Hindlimb muscle (tissue), 1 donor: ENCODE measurements at regions not wholly inside any gene's neighbourhood (a gene's known extent, or its start where the extent isn't known, plus 50 kb on each side); places are given as distances from the start of the nearest gene placed in this dataset.

Experiments
- DNase-seq: peaks from one replicate; pipeline ENCODE4 v3.0.0-alpha.2; 2013

DNA sequence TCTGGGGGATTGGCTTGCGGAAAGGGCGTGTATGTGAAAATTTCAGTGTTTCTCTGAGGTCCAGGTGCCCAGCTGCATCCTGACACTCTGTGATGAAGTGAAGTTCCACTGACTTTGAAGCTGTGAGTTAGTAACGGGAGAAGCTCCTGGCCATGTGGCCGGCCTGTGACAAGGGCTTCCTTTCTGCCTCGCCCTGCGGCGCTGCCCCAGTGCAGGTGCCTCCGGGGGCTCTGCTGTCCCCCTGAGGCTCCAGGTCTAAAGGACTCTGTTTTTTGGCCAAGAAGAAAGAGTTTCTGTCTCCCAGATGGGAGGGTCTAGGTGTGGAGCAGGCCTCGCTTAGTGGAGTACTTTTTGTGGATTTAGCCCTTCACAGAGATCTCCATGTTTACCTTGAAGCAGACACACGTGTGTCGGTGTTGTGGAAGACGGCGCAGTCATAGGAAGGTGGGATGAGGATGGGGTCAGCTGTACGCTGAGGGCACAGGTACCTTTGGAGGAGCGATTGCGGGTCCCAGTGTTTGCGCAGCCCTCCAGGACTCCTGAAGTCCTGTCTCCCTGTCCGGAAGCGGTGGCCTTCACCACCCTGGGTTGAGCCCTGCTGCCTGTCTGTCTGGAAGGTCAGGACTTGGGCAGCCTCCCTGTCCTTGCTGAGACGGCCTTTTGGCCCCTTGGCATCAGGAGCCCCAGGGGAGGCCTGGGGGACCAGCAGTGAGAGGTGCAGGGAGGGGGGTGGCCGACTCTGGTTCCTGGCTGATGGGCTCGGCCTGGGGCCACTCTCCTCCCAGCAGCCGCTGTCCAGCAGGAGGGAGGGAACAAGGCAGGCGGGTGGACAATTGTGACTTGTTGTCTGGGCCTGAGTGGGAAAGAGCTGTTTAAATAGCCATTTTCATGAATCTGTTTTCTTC lies 1249.3 kb downstream of the BRD1 start:
- DNase-seq = no peak

DNA sequence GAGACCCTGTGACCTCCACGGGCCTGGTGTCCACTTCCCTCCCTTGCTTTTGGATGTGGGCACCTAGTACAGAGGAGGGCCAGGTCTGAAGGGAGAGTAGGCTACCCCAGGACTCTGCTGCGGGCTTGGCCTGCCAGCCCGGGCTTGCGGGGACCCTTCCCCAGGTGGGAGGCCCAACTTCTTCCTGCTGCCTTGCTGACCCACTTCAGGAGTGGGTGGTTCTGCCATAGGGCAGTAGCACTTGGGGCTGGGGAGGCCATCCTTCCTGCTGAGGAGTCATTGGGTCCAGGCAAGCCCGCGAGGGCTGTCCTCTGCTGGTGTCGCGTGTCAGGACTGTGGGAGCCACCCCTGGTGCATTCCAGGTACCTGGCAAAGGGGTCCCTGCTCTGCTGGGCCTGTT lies 1250.0 kb downstream of the BRD1 start:
- DNase-seq = no peak

DNA sequence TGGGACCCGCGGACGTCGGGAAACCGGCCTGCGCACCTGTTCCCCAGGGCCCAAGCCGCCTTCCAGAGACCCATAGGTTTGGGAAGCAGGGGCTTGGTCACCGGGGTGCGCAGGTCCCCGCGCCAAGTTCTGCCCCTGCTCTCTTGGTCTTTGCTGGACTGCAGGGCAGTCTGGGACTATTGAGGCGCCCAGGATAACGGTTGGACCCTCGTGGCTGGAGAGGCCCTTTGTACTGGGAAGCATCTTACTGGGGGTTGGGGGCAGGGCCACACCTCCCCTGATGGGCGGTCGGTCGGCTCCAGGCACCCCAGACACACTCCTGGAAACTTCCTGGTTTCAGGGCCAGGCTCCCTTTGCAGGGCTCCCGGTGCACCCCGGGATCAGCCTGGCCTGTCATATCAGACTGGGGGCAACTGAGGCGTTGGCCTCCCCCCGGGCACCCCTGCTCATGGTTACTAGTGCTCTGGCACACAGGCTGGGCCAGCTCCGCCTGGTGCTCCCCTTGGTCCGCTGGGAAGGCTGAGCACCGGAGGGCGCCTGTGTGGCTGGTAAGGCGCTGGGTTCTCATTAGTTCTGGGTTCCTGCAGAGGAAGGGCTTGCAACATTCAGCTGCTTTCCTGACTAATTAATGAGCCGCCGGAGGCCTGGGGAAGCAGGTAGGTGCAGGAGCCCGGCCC lies 1250.5 kb downstream of the BRD1 start:
- no peak for DNase-seq

DNA sequence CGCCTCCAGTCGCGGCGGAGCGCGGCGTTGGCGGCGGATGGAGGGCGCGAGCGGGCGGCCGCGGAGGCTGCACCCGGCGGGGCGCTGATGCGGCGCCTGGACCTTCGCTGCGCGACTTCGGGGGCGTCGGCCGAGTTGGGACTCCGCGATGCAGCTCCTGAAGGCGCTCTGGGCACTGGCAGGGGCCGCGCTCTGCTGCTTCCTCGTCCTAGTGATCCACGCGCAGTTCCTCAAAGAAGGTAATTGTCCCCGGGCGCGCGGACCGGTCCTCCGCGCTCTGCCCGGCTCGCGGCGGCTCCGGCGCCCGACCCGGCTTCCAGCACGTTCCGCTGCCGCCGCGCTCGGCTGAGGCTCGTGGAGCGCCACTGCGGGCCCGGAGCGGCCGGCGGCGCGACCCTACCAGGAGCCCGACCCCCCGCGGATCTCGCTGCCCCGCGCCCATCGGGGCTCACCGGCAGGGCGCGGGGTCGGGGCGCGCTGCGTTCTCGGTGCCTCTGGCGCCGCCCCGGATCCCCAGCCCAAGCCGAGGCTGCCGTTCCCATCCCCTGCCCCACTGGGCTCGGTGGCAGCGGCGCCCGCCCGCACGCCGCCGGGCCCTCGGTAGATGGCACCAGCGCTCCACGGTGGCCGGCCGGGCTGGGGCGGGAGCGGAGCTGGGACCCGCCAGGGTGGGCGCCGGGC lies 1251.2 kb downstream of the BRD1 start:
- no peak for DNase-seq

DNA sequence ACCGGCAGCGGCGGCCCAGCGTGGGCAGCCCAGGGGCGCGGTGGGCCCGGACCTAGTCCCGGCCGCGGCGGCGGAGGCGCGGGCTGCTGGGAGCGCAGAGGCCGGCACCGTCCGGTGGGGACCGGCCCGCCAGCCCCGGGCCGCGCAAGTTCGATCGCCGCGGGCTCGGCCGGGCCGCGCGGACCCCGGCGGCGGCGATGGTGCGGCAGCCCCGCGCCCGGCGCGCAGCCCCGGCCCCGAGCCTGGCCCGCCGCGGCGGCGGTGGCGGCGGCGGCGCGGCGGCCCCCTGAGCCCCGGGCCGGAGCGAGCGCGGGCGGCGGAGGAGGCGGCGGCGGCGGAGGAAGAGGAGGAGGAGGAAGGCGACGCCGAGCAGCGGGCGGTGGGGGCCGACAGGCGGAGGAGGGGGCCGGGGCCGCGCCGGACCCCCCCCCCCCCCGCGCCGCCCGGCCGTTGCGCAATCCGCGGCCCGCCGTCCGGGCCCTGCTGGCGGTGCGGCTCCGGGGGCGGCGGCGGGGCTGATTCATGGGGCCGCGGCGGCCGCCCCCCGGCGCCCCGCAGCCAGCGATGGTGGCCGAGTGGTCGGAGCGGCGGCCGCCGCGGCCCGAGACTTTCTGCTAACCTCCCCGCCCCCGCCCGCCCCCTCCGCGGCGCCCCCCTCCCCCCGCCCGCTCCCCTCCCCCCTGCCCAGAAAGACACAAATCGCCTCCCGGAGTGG lies 1251.9 kb downstream of the BRD1 start:
- no peak for DNase-seq

DNA sequence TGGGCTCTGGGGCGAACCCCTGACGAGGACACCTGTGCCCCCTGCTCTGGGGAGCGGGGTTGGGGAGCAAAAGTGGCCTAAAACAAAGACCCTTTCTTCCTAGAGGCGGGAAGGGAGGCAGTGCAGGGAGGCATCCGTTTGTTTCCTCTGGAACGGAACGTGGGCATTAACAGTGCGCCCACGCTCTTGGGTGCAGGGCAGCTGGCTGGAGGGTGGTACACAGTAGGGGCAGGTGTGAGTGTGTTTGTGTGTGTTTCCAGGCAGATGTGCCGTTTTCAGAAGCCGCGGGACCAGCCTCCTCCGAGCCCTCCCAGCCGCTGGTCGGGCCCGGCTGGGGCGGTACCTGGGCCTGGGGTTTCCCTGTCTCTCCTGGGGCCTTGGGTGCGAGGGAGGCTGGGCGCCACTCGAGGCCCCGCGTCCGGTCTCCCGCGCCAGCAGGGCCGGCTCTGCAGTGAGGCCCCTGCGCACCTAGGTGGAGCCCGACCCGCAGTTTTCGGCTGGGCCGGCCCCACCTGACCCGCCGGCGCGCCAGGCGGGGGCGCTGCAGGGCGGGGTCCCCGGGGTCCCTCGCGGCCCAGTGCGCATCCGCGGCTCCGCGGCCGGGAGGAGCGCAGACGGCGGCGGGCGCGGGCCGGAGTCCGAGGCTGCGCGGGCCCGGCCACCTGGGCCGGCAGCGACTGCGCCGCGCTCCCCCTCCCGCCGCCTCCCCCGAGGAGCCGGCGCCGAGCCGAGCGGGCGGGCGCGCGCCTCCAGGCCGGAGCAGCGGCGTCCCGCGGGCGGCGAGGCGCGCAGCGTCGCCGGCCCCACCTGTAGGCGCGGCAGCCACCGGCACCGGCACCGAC lies 1252.7 kb downstream of the BRD1 start:
- DNase-seq = peak; percentile 70

DNA sequence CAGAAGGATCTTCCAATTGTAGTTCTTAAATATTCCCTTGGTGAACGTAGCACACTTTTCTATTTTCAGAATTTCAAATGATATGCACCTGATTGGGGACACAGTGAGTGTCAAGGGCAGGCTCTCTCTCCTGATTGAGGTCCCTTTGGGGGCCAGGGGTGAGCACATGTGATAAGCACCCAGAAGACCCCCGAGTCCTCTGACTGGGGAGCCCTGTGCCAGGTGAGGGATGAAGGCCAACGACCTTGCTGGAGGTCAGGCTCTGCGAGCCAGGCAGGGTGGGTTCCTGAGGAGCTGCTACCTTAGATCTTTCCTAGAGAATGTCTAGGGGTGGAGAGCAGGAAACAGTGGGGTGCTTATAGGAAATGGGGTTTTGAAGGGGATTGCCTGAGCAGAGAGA lies 1253.9 kb downstream of the BRD1 start:
- DNase-seq = no peak

DNA sequence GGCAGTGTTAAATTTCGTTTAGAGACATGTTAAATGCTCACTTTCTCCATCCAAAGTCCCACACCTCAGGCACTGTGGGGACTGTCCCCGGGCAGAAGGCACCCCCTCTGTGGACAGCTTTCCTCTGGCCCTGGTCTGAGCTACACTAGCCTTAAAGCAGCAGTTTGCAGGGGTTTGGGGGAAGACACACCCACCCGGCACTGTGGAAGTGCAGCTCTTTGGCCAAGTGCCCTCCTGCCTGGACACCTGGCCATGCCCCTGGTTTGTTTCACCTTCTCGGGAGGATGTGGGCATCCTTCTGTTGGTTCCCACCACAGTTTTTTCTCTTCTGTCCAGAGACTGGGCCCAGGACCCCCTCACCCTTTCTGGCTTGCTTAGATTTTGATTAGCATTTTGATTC lies 1254.7 kb downstream of the BRD1 start:
- DNase-seq = no peak

DNA sequence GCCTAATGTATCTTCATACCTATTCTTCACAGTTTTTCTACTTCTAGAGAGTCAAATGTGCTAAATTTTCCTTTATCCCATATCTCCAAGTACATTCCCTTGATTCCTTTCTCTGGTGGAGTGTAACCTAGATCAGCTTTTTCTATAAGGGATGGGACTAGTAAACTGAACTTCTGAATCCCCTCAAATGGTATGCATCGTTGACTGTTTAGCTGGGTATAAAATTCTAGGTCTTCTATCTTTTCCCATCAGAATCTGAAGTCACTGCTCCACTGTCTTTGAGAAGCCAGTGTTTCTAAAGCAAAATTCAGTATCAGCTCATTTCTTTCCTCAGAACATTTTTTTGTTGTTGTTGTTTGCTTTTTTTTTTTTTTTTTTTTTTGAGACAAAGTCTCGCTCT lies 1256.8 kb downstream of the BRD1 start:
- no peak for DNase-seq

DNA sequence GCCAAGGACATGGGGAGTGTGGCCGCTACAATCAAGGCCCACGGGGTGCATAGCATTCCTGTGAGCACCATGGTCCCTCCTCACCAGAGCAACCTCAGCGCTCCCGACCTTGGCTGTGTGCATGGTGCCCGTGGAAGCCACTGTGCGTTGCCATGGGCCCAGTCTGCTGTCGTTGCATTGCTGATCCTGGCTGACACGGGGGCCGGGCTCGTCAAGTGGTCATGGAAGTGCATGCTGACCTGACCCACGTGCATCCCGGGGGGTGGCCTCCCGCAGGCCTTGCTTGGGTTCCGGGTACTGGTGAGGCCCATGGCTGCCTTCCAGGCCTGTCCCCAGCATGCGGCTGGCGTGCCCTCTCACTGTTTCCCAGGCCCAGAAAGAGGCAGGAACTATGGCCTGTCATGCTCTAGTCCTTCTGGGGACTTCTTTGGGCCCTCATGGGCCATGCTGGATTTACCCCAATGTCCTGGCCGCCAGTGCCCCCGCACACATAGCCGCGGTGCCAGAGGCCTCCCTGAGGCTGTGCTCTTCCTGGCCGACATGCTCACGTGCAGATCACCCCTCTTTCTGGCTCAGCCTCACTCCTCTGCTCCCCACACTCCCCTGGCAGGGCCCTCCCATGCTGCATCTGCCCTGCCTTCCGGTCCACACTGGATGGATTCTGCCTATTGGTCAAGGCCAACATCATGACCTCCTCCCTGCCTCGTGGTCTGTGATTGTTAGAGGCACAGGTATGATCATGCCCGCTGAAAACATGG lies 1258.0 kb downstream of the BRD1 start:
- DNase-seq = no peak

DNA sequence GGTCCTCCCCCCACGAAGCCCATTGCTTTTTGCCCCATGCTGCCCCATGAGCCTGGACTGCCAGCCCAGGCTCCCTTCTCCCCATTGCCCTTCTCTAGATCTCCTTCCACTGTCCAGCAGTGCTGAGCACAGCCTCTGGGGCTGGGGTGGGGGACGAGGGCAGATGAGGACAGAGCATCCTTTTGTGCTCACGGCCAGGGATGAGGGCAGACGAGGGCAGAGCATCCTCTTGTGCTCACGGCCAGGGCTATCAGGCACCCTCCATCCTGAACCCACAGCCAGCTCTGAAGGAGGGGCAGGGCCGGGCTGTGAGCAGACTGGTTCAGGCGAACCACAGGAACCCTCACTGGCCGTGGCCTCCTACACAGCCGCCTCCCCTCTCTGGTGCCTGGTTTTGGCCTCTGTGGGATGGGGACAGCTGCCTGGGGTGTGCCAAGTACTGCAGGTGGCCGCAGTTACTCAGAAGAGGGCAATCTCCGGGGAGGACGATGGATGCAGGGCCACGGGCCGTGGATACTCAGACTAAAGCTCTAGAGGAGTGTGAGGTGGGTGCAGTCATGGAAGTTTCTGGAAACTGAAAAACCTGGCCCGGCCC lies 1258.8 kb downstream of the BRD1 start:
- no peak for DNase-seq

DNA sequence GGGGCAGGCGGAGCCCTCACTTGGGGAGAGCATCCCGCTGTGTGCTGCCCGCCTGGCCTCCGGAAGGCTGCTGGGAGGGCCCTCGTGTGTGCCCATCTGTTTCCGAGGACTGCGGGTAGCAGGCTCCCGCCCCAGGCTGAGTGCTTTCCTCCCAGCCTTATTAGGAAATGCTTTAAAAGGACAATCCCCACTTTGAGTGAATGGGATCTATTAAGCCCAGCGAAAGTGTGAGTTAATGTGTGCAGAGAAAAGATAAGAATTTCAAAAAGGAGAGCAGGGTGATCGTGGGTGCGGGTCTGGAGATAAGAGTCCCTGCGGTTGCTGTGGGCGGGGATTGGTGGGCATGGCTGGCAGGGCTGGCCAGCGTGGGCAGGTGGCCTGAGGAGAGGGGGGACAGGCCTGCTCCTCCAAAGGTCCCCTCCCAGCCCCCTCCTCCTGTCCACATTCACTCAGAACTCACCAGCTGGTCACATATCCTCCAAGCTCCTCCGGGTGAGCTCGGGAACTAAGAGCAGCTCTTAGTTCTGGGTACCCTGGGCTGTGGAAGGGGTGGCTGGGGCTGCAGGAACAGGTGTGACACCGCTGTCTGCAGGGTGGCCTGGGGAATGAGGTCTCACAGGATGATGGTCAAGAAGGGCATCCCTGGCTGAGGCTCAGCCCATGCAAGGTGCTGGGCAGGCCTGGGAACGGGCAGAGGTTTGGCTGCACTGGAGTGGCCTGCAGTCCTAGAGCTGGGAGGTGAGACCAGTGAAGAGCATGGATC lies 1260.3 kb downstream of the BRD1 start:
- DNase-seq = no peak

DNA sequence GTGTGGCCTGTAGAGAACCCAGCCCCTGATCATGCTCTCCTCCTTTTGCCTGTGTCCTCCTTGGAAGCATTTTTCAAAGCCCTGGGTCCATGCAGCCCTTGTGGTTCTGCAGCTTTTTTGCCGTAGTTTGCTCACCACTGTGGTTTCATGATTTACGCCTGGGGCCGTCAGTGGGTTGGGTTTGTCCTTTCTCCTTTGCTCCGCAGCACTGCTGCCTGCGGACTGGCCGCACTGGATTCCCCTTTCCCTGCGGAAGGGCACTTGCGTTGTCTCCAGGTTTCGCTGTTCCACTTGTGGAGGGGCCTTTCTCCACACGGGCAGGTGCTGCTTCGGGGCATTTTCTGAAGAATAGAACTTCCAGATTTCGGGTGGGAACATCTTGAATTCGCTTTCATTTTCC lies 1260.9 kb downstream of the BRD1 start:
- DNase-seq = no peak

DNA sequence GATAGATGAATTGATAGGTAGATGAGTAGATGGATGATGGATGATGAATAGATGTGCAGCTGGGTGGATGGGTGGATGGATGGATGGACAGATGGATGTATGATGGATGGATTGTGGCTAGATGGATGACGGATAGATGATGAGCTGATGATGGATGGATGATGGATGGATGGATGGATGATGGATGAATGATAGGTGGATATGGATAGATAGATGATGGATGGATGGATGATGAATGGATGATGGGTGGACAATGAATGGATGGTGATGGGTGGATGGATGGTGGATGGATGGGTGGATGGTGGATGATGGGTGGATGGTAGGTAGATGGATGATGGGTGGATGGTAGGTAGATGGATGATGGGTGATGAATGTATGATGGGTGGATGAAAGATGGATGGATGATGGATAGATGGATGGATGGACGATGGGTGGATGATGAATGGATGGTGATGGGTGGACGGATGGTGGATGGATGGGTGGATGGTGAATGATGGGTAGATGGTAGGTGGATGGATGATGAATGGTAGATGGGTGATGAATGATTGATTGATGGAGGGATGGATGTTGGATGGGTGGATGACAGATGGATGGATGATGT lies 1261.7 kb downstream of the BRD1 start:
- no peak for DNase-seq

DNA sequence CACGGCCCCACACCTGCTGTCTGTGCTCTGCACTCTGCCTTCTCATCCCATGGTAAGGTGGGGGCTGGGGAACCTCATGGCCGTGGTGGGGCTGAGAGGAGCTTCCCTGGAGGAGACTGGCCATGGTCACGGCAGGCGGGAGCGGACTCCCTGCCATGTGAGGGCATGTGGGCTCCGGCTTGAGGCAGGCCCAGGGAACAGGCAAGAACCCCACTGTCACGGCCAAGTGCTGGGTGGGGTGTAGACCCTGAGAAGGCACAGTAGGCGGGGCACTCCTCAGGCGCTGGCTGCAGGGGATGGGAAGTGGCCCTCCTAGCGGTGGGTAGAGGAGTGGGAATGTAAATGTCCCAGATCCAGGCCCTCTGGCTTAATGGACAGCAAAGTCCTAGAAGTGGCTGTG lies 1262.7 kb downstream of the BRD1 start:
- no peak for DNase-seq

DNA sequence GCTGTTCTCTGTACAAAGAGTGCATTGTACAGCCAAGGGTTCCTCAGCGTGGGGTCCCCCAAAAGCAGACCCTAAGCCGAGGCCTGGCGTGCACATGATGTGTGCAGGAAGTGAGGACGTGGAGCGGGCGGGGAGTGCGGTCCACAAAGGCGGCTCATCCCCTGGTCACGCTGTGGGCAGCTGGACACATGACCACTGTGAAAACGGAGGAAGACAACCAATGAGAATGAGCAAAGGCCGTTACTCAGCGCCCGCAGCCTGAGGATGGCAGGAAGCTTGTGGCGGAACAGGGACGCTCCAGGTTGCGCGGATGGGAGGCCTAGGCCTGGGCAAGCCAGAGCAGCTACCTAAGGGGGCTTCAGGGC lies 1263.7 kb downstream of the BRD1 start:
- DNase-seq = no peak

DNA sequence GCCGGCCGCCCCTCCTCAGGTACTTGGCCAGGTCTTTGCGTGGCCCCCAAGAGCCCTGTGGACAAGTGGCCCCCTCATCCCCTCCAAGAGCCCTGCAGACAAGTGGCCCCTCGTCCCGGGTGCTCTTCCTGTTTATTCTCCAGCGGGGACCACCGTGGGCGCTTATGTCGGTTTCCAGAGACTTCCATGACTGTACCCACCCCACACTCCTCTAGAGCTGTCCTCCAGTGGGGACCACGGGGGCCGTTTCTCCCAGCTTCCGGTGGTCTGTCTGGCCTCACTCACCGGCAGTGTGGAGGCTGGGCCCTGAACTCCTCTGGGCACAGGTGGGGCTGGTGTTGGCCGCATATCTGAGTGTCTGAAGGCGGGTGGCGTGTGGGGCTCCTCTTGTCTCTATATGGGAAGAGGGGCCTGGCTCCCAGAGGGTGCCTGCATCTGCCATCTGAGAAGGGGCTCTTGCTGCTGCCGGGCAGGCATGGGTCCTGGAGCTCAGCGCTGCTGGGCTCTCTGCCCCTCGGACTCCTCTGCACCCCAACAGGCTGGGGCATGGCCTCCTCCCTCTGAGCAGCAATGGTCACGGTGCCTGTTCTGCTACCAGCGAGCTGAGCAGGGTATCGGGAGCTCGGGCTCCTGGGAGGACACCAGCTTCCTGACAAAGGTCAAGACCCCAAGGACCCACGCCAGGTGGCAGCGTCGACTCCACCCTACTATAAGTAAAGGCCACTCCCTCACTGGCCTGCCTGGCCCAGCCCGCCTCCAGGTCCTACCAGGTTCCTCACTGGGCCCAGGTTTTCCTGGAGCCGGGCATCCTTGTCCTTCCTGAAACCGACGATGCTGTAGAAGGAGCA lies 1264.3 kb downstream of the BRD1 start:
- no peak for DNase-seq

DNA sequence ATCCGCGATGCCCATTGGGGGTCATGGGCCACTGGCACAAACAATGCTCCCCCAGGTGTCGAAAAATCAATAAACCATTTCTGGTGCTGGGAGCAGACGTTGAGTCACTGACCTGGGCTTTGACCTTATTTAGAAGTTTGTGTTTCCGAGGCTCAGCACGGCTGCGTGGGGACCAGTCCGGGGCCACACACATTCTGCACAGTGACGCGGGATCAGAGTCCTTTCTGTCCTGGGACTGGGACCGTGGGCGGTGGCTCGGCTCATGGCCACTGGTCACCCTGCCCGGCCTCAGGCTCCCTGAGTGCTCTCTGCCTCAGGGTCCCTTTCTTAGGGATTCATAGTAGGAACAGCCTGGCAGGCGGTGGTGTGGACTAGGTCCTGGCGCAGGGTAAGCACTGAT lies 1266.0 kb downstream of the BRD1 start:
- no peak for DNase-seq

DNA sequence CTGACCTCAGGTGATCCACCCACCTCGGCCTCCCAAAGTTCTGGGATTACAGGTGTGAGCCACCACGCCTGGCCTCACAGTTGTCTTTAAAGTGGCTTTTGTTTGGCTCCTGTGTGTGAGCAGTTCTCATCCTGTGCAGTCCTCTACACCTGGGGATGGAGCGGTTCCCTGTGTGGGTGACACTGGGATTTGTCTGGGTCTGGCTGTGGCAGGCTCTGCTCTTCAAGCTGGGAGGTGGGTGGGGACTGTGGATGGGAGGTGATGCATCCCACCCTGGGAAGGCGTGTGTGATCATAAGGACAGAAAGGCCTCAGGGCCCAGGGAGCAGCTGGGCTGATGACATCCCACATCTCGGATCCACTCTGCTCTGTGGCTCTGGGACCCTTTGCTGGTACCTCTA lies 1266.8 kb downstream of the BRD1 start:
- DNase-seq = no peak
